HG03558 (cell line): ENCODE measurements at regions not wholly inside any gene's neighbourhood (a gene's known extent, or its start where the extent isn't known, plus 50 kb on each side); places are given as distances from the start of the nearest gene placed in this dataset.

ENCODE experiments used
- ATAC-seq: cut with Tn5 transposase; IDR thresholded peaks from one replicate; pipeline ENCODE4 v1.9.1; 2021; ENCODE audit warnings: moderate number of reproducible peaks; ENCODE audit not compliant: unreplicated experiment; ENCODE audit errors: extremely low read depth

DNA sequence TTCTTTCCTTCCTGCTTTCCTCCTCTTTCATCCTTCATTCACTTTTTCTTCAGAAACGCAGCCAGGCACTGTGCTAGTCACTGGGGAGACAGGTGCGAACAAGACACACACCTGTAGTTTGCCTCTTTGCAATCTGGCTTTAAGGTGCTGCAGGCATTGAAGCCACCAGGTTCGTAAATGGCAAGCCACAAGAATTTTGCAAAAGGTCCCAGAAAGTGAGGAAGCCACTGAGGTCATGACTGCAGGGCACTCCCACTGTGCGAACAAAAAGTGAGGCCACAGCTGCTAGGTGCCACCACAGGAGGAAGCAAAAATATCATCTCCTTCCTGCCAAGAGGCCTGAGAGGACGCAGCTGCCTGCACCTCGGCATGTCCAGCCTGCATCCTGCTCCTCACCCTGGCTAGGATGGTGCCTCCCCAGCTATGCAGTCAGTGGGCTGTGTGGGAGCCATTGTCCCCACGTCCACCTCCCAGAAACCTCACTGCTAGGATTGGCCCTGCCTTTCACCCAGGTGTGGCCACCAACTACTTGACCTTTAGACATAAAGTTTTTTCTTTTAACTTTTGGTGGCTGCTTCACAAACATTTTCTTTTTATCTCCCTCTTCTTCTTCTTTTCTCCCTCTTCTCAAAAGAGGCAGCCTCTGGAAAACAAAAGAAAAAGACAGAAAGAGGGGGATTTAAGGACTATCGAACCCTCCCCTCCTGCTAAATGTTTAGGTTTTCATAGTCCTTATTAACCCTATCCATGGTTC is 230.8 kb downstream of the BCAS1 start:
- ATAC-seq, result peak; percentile 52

GRCh38 chr20:53838311-53838868 is 232.0 kb downstream of the BCAS1 start:
- ATAC-seq, result no peak

GRCh38 chr20:53837126-53837826 is 233.1 kb downstream of the BCAS1 start:
- no peak for ATAC-seq

DNA sequence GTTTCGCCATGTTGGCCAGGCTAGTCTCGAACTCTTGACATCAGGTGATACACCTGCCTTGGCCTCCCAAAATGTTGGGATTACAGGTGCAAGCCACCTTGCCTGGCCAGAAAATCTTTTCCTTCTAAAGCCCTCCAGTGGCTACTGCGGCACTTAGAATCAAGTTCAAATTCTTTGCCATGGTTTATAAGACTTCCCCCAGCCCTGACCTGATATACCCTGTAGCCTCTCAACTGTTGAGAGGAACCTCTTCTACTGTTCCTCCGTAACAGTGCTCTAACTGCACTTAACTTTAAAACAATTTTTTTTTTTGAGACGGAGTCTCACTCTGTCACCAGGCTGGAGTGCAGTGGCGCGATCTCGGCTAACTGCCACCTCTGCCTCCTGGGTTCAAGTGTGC is 235.6 kb downstream of the BCAS1 start:
- no peak for ATAC-seq

DNA sequence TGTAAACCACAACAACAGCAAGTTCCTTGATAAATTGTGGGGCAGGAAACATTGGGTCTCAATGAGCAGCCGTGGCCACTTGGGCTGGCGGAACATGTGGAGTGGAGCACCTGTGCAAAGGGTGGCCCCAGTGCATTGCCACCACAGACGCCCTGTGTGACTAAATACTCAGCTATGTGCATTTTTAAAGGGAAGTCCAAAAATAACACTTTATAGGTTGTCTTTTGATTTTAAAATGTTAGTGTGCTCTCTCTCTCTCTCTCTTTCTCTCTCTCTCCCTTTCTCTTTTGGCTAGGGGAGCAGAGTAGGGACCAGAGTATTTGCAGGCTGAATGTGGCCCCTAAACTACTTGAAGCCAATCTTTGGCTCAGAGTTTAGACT is 236.3 kb downstream of the BCAS1 start:
- no peak for ATAC-seq

DNA sequence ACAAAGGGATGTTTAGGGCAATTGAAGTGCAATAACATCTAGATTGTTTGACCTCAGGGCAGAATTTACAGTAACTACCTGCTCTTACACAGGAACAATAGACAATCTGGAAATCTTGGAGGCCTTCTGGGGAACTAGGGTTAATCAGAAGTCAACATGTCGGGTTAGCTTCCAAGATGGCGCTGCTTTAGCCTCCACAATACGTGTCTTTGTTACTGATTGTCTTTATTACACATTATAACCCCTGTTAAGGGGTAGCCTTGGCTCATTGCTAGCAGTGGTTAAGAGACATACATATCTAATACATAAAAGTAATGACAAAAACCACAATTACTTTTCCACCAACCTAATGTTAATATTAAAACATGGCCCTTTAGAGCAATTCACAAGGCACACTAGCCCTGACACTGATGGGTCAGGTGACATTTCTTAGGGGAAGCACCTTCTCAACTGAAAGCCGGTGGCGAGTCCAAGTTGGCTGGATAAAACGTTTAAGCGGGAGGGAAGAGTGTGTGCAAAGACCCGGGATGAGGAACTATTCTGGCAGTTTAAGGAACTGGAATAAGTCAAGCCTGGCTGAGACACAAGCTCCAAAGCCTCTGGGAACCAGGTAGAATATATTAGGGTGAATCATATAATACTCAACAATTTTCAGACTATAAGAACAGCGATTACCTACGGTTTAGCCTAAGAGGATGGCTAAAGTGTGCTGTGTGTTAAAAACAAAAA is 236.9 kb downstream of the BCAS1 start:
- no peak for ATAC-seq

DNA sequence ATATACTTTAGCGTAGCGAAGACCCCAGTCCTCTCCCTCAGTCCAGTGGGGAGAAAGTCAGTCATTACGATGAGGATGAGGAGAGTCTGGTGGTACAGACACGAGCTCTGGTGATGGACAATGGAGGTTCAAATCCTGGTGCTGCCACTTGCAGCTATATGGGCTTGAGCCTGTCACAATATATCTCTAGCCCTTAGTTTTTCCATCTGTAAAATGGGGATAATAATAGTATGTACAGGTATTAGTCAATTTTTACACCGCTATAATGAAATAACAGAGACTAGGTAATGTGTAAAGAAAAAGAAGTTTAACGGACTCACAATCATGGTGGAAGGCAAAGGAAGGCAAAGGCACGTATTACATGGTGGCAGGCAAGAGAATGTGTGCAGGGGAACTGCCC is 237.9 kb downstream of the BCAS1 start:
- ATAC-seq, result no peak

DNA sequence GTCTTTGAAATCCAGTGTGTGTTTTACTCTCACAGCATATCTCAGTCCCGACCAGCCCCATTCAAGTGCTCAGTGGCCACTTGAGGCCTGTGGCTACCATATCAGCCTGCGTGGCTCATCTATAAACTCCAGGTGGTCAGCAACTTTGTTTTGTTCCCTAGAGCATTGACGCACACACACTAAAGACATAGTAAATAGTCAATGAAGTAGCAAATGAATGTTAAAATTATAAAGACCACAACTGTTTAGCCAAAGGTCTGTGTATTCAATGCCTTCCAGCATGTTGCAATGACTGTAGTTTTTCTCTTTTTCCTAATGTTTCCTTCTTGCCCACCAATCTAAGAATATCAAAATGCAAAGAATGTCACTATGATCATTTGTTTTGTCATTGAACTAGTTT is 238.2 kb upstream of the ZNF217 start:
- no peak for ATAC-seq

GRCh38 chr20:53831228-53831627 is 237.6 kb upstream of the ZNF217 start:
- ATAC-seq, result no peak

GRCh38 chr20:53829724-53830521 is 236.3 kb upstream of the ZNF217 start:
- ATAC-seq, result no peak

GRCh38 chr20:53829255-53829723 is 235.7 kb upstream of the ZNF217 start:
- ATAC-seq, result no peak

- no peak for ATAC-seq
These were observed 235.1 kb upstream of the ZNF217 start for GRCh38 chr20:53828682-53829254.

GRCh38 chr20:53828088-53828681 is 234.5 kb upstream of the ZNF217 start:
- ATAC-seq, result no peak

DNA sequence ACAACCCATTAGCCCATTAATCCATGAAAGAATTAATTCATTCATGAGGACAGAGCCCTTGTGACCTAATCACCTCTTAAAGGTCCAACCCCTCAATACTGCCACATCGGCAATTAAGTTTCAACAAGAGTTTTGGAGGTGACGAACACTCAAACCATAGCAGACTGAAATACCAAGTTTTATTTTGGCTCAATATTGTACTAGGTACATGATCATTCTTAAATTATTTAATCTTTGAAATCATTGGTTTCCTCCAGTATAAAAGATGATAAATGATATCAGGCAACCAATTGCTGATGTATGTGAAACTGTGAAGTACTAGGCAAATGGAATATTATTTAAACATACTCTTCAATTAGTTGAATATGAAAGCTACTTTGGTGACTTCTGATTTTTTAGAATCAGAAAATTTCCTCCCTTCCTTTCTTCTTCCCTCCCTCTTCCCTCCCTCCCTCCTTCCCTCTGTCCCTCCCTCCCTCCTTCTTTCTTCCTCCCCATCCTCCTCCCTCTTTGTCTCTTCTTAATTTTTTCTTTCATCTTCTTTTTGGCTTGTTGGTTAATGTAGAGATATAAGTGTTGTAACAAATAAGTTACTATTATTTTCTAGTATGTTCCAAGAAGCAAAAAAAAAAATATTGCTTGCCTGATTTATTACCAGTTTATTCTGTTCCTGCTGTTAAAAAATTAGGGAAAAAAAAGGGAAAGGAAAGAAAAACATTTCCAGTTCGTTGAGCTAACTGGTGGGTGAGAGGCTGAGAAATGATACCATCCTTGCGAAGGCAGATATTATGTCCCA is 233.9 kb upstream of the ZNF217 start:
- no peak for ATAC-seq

DNA sequence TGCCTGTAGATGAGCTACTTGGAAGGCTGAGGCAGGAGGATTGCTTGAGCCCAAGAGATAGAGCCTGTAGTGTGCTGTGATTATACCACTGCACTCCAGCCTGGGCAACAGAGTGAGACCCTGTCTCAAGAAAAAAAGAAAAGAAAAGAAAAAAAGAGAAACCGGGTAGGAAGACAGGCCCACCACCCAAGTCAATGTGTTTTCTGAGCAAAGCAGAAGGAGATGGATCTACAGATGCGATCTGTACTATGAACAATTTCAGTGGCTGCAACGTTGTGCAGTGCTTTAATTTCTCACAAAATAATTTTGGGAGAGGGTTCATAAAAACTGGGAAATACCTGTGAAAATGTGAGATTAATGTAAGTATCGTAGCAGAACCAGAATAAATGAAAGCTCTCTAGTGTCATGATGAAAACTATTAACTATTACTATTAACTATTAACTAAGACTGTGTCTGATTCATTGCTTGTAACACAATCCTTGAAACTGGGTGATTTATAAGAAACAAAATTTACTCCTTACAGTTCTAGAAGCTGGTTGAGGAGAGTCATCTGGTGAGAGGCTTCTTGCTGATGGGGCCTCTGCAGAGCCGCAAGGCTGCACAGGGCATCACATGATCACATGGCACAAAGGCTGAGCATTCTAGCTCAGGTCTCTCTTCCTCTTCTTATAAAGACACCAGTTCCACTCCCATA is 233.1 kb upstream of the ZNF217 start:
- peak; percentile 65 for ATAC-seq

DNA sequence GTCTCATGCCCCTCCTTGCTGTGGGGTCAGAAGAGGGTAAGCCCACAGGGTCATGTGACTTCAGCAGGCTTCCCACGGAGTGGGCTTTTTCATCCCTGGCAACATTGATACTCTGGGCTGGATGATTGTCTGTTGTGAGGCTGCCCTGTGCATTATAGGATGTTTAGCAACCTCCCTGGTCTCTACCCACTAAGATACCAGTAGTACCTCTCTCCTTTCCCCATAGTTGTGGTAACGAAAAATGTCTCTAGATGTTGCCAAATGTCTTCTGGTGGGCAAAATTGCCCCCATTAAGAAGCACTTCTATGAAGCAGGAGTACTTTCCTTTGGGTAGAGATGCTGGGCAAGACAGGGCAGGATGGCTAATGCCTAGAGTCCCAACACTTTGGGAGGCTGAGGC is 232.5 kb upstream of the ZNF217 start:
- ATAC-seq, result no peak

GRCh38 chr20:53825282-53825681 is 231.6 kb upstream of the ZNF217 start:
- ATAC-seq, result no peak

GRCh38 chr20:53824779-53825178 is 231.1 kb upstream of the ZNF217 start:
- ATAC-seq, result no peak
